HL-60 (cell line): ENCODE measurements at regions not wholly inside any gene's neighbourhood (a gene's known extent, or its start where the extent isn't known, plus 50 kb on each side); places are given as distances from the start of the nearest gene placed in this dataset.

ENCODE experiments used
- CTCF ChIP-seq: IDR thresholded peaks from one replicate; pipeline ENCODE4 v1.5.1; 2011; ENCODE audit warnings: low read length, control low read depth, inconsistent platforms; ENCODE audit not compliant: insufficient read depth
- GABPA ChIP-seq: IDR thresholded peaks from 2 replicates; pipeline ENCODE4 v1.6.1; 2012; ENCODE audit warnings: low read depth
- POLR2AphosphoS5 ChIP-seq: IDR thresholded peaks from 2 replicates; pipeline ENCODE4 v1.6.1; 2012; ENCODE audit warnings: low read depth

- no peak for TF ChIP-seq CTCF
- TF ChIP-seq GABPA = no peak
- no peak for TF ChIP-seq POLR2AphosphoS5
Measured at GRCh38 chr5:99694884-99695283, 766.1 kb upstream of the CHD1 start.
